Chondrocyte (in vitro differentiated cells): ENCODE measurements at regions not wholly inside any gene's neighbourhood (a gene's known extent, or its start where the extent isn't known, plus 50 kb on each side); places are given as distances from the start of the nearest gene placed in this dataset.

Source experiments
- DNase-seq: peaks from one replicate; pipeline ENCODE4 v3.0.0; 2021; ENCODE audit warnings: mixed read lengths, low spot score
- H3K27ac Mint-ChIP-seq: one replicate; pipeline ENCODE4 v1.8.0; 2021; ENCODE audit warnings: mild to moderate bottlenecking, moderate library complexity, mixed read lengths; ENCODE audit not compliant: unreplicated experiment
- H3K27me3 Mint-ChIP-seq: 2 replicates; pipeline ENCODE4 v1.8.0; 2021; ENCODE audit warnings: low read depth, mixed read lengths
- H3K36me3 Mint-ChIP-seq: 2 replicates; pipeline ENCODE4 v1.8.0; 2021; ENCODE audit warnings: low read depth, mixed read lengths
- H3K4me1 Mint-ChIP-seq: 2 replicates; pipeline ENCODE4 v1.8.0; 2021; ENCODE audit warnings: low read depth, mild to moderate bottlenecking, mixed read lengths
- H3K4me3 Mint-ChIP-seq: one replicate; pipeline ENCODE4 v1.8.0; 2021; ENCODE audit warnings: mild to moderate bottlenecking, moderate library complexity, mixed read lengths; ENCODE audit not compliant: unreplicated experiment
- H3K9me3 Mint-ChIP-seq: 2 replicates; pipeline ENCODE4 v1.8.0; 2021; ENCODE audit warnings: low read depth, mixed read lengths
- CTCF ChIP-seq: fragments of 200-600 bp; sonication (generic); IDR thresholded peaks from 2 replicates; pipeline ENCODE4 v1.5.0; 2021; ENCODE audit warnings: antibody characterized with exemption, mild to moderate bottlenecking, moderate library complexity

- H3K9me3 Mint-ChIP-seq: peaks cover 19% of the 10 kb centered on the region
- no peaks in the 10 kb centered on the region for H3K27me3 Mint-ChIP-seq
- peaks cover 12% of the 10 kb centered on the region for H3K4me1 Mint-ChIP-seq
- DNase-seq: no peak
- H3K27ac Mint-ChIP-seq: no peak overlapping the region
- peaks cover 6% of the 10 kb centered on the region for H3K36me3 Mint-ChIP-seq
- no peak for TF ChIP-seq CTCF
- H3K4me3 Mint-ChIP-seq: no peak overlapping the region
Observed at GRCh38 chr7:68266004-68266579, 1269.5 kb downstream of the TYW1 start.

GRCh38 chr7:68267486-68267885 lies 1270.9 kb downstream of the TYW1 start:
- H3K9me3 Mint-ChIP-seq: peaks cover 19% of the 10 kb centered on the region
- H3K27me3 Mint-ChIP-seq: no peaks in the 10 kb centered on the region
- TF ChIP-seq CTCF: no peak
- no peak for DNase-seq
- no peak overlapping the region for H3K4me3 Mint-ChIP-seq
- peaks cover 12% of the 10 kb centered on the region for H3K4me1 Mint-ChIP-seq
- peaks cover 6% of the 10 kb centered on the region for H3K36me3 Mint-ChIP-seq
- H3K27ac Mint-ChIP-seq: no peak overlapping the region

GRCh38 chr7:68269405-68269804 lies 1272.8 kb downstream of the TYW1 start:
- Mint-ChIP-seq H3K27ac (peak overlapping the region; percentile 87), H3K9me3 (peaks cover 16% of the 10 kb centered on the region), H3K4me1 (peaks cover 12% of the 10 kb centered on the region), H3K4me3 (no peak overlapping the region), H3K27me3 (no peaks in the 10 kb centered on the region), H3K36me3 (peaks cover 6% of the 10 kb centered on the region)
- TF ChIP-seq CTCF: no peak
- DNase-seq: no peak

GRCh38 chr7:68272507-68272906 lies 1275.9 kb downstream of the TYW1 start:
- Mint-ChIP-seq H3K36me3 (no peaks in the 10 kb centered on the region), H3K27me3 (no peaks in the 10 kb centered on the region), H3K27ac (no peak overlapping the region), H3K4me1 (peaks cover 12% of the 10 kb centered on the region), H3K4me3 (no peak overlapping the region), H3K9me3 (no peaks in the 10 kb centered on the region)
- no peak for DNase-seq
- no peak for TF ChIP-seq CTCF

- Mint-ChIP-seq H3K4me3 (no peak overlapping the region), H3K36me3 (no peaks in the 10 kb centered on the region), H3K27ac (no peak overlapping the region), H3K9me3 (no peaks in the 10 kb centered on the region), H3K27me3 (no peaks in the 10 kb centered on the region), H3K4me1 (no peaks in the 10 kb centered on the region)
- TF ChIP-seq CTCF: no peak
- DNase-seq: no peak
Observed at GRCh38 chr7:68276725-68277124, 1280.1 kb downstream of the TYW1 start.
